Trophoblast cell (in vitro differentiated cells and primary cell): ENCODE measurements at regions not wholly inside any gene's neighbourhood (a gene's known extent, or its start where the extent isn't known, plus 50 kb on each side); places are given as distances from the start of the nearest gene placed in this dataset.
A peak's percentile ranks its signal among the peaks of the same experiment; 100 is the strongest.

Experiments
- DNase-seq, 2 donors: peaks; one replicate each; pipeline ENCODE4 v3.0.0-alpha.2; 2016
- H2AFZ ChIP-seq: 2 replicates; pipeline ENCODE4 v1.6.1; 2013; ENCODE audit warnings: low read length, moderate library complexity, mild to moderate bottlenecking; ENCODE audit not compliant: insufficient read depth, poor library complexity
- H2AK5ac ChIP-seq: 2 replicates; pipeline ENCODE4 v1.6.1; 2013; ENCODE audit warnings: mild to moderate bottlenecking, low read length
- H2BK120ac ChIP-seq: 2 replicates; pipeline ENCODE4 v1.6.1; 2013; ENCODE audit warnings: low read length, mild to moderate bottlenecking, moderate library complexity; ENCODE audit not compliant: insufficient read depth, poor library complexity
- H2BK12ac ChIP-seq: 2 replicates; pipeline ENCODE4 v1.6.1; 2013; ENCODE audit warnings: mild to moderate bottlenecking, low read length, moderate library complexity
- H2BK5ac ChIP-seq: 2 replicates; pipeline ENCODE4 v1.6.1; 2013; ENCODE audit warnings: low read length, low read depth, moderate library complexity, mild to moderate bottlenecking; ENCODE audit not compliant: poor library complexity
- H3K14ac ChIP-seq: 2 replicates; pipeline ENCODE4 v1.6.1; 2013; ENCODE audit warnings: mild to moderate bottlenecking, low read length
- H3K18ac ChIP-seq: 2 replicates; pipeline ENCODE4 v1.6.1; 2013; ENCODE audit warnings: mild to moderate bottlenecking, low read length
- H3K23ac ChIP-seq: 2 replicates; pipeline ENCODE4 v1.6.1; 2013; ENCODE audit warnings: low read length
- H3K27ac ChIP-seq: 2 replicates; pipeline ENCODE4 v1.5.1; 2013; ENCODE audit warnings: low read depth, mild to moderate bottlenecking, inconsistent platforms, low read length, moderate library complexity
- H3K27me3 ChIP-seq: 2 replicates; pipeline ENCODE4 v1.6.1; 2013; ENCODE audit warnings: inconsistent platforms, mild to moderate bottlenecking, low read length, moderate library complexity; ENCODE audit not compliant: insufficient read depth
- H3K36me3 ChIP-seq, 2 experiments: 1 replicate in 1 of 2; 2 replicates in 1 of 2; pipeline ENCODE4 v1.6.1; 2013; ENCODE audit warnings: low read length in 2 of 2, mild to moderate bottlenecking in 2 of 2, moderate library complexity in 1 of 2; ENCODE audit not compliant: insufficient read depth in 2 of 2, control insufficient read depth in 1 of 2
- H3K4ac ChIP-seq: 2 replicates; pipeline ENCODE4 v1.6.1; 2013; ENCODE audit warnings: low read depth, mild to moderate bottlenecking, low read length, moderate library complexity
- H3K4me1 ChIP-seq, 2 experiments: 1 replicate in 1 of 2; 2 replicates in 1 of 2; pipeline ENCODE4 v1.6.1; 2013; ENCODE audit warnings: low read length in 2 of 2, mild to moderate bottlenecking in 2 of 2, moderate library complexity in 1 of 2; ENCODE audit not compliant: insufficient read depth in 2 of 2, control insufficient read depth in 1 of 2
- H3K4me2 ChIP-seq: 2 replicates; pipeline ENCODE4 v1.6.1; 2013; ENCODE audit warnings: inconsistent platforms, mild to moderate bottlenecking, low read length, moderate library complexity
- H3K4me3 ChIP-seq: 2 replicates; pipeline ENCODE4 v1.5.1; 2013; ENCODE audit warnings: mild to moderate bottlenecking, low read depth, low read length, inconsistent platforms
- H3K79me1 ChIP-seq: one replicate; pipeline ENCODE4 v1.6.1; 2013; ENCODE audit warnings: low read length
- H3K79me2 ChIP-seq: 2 replicates; pipeline ENCODE4 v1.6.1; 2013; ENCODE audit warnings: low read length, mild to moderate bottlenecking; ENCODE audit not compliant: control insufficient read depth, insufficient read depth, poor library complexity
- H3K9ac ChIP-seq: 2 replicates; pipeline ENCODE4 v1.6.1; 2013; ENCODE audit warnings: mild to moderate bottlenecking, low read length
- H3K9me3 ChIP-seq: 2 replicates; pipeline ENCODE4 v1.6.1; 2013; ENCODE audit warnings: low read depth, mild to moderate bottlenecking, control low read depth, inconsistent platforms, low read length; ENCODE audit not compliant: insufficient read depth
- H4K12ac ChIP-seq: 2 replicates; pipeline ENCODE4 v1.6.1; 2013; ENCODE audit warnings: low read depth, mild to moderate bottlenecking, low read length, moderate library complexity
- H4K8ac ChIP-seq: 2 replicates; pipeline ENCODE4 v1.6.1; 2013; ENCODE audit warnings: low read depth, mild to moderate bottlenecking, low read length, moderate library complexity
- H4K91ac ChIP-seq: one replicate; pipeline ENCODE4 v1.6.1; 2013; ENCODE audit warnings: low read depth, mild to moderate bottlenecking, low read length, moderate library complexity
- WGBS: extraction: QIAGEN DNeasy Blood & Tissue Kit; methylation state at CpG from one replicate; pipeline ENCODE4 v1.1.7; 2013; ENCODE audit warnings: missing lambda C conversion rate; ENCODE audit not compliant: insufficient read length, insufficient coverage; ENCODE audit errors: extremely low coverage; 5-methylcytosine and 5-hydroxymethylcytosine counted together

- H3K14ac ChIP-seq = no peak overlapping the region
- H2AFZ ChIP-seq = no peak overlapping the region
- H3K79me2 ChIP-seq = no peaks in the 10 kb centered on the region
- no peaks in the 10 kb centered on the region for H3K27me3 ChIP-seq
- no peak overlapping the region for H3K4me2 ChIP-seq
- no peak overlapping the region for H2BK12ac ChIP-seq
- H3K4me3 ChIP-seq = no peak overlapping the region
- no peak overlapping the region for H2BK120ac ChIP-seq
- no peaks in the 10 kb centered on the region for H3K36me3 ChIP-seq
- no peak overlapping the region for H4K8ac ChIP-seq
- H4K12ac ChIP-seq = no peak overlapping the region
- H3K9ac ChIP-seq = no peak overlapping the region
- no peak overlapping the region for H3K4ac ChIP-seq
- peak; percentile 27 to 76 for DNase-seq
- H2AK5ac ChIP-seq = no peak overlapping the region
- H3K4me1 ChIP-seq = peaks cover 0 to 3% of the 10 kb centered on the region in 2 experiments
- no peak overlapping the region for H3K18ac ChIP-seq
- H3K23ac ChIP-seq = no peak overlapping the region
- no peaks in the 10 kb centered on the region for H3K9me3 ChIP-seq
- WGBS = no CpG with 5 or more reads among the region's 5 CpGs
- H3K27ac ChIP-seq = no peak overlapping the region
- no peak overlapping the region for H4K91ac ChIP-seq
- H3K79me1 ChIP-seq = no peaks in the 10 kb centered on the region
- H2BK5ac ChIP-seq = no peak overlapping the region
These were observed 150.1 kb upstream of the SLC27A6 start for GRCh38 chr5:128815201-128815600.

GRCh38 chr5:128825826-128826225, 139.5 kb upstream of the SLC27A6 start:
- no peak overlapping the region for H2AK5ac ChIP-seq
- WGBS = no CpG with 5 or more reads among the region's 1 CpG
- no peak overlapping the region for H2BK12ac ChIP-seq
- no peaks in the 10 kb centered on the region for H3K27me3 ChIP-seq
- H3K79me2 ChIP-seq = no peaks in the 10 kb centered on the region
- H2AFZ ChIP-seq = no peak overlapping the region
- no peak overlapping the region for H3K4me2 ChIP-seq
- H2BK5ac ChIP-seq = no peak overlapping the region
- H2BK120ac ChIP-seq = no peak overlapping the region
- H3K9ac ChIP-seq = no peak overlapping the region
- H3K23ac ChIP-seq = no peak overlapping the region
- H3K4ac ChIP-seq = no peak overlapping the region
- no peaks in the 10 kb centered on the region for H3K79me1 ChIP-seq
- no peak overlapping the region for H4K91ac ChIP-seq
- H3K18ac ChIP-seq = no peak overlapping the region
- no peaks in the 10 kb centered on the region for H3K4me1 ChIP-seq
- H4K8ac ChIP-seq = no peak overlapping the region
- DNase-seq = no peak
- peaks cover 2% of the 10 kb centered on the region for H3K9me3 ChIP-seq
- no peaks in the 10 kb centered on the region for H3K36me3 ChIP-seq
- H3K4me3 ChIP-seq = no peak overlapping the region
- H3K14ac ChIP-seq = no peak overlapping the region
- H4K12ac ChIP-seq = no peak overlapping the region
- no peak overlapping the region for H3K27ac ChIP-seq

- Histone ChIP-seq H3K79me1 (no peaks in the 10 kb centered on the region), H2BK12ac (no peak overlapping the region), H4K12ac (no peak overlapping the region), H3K23ac (no peak overlapping the region), H3K9me3 (peaks cover 2% of the 10 kb centered on the region), H3K4ac (no peak overlapping the region), H3K4me3 (no peak overlapping the region), H4K8ac (no peak overlapping the region), H3K9ac (no peak overlapping the region), H3K36me3 (no peaks in the 10 kb centered on the region), H2BK5ac (no peak overlapping the region), H3K27ac (no peak overlapping the region), H3K4me2 (no peak overlapping the region), H4K91ac (no peak overlapping the region), H3K27me3 (no peaks in the 10 kb centered on the region), H3K4me1 (no peaks in the 10 kb centered on the region), H2BK120ac (no peak overlapping the region), H3K18ac (no peak overlapping the region), H2AFZ (no peak overlapping the region), H3K14ac (no peak overlapping the region), H3K79me2 (no peaks in the 10 kb centered on the region), H2AK5ac (no peak overlapping the region)
- no peak for DNase-seq
- WGBS = no CpG with 5 or more reads among the region's 1 CpG
These were observed 139.0 kb upstream of the SLC27A6 start for GRCh38 chr5:128826275-128826674.

GRCh38 chr5:128836571-128836970, 128.7 kb upstream of the SLC27A6 start:
- Histone ChIP-seq H3K4me2 (no peak overlapping the region), H3K23ac (no peak overlapping the region), H3K36me3 (no peaks in the 10 kb centered on the region), H4K8ac (no peak overlapping the region), H3K4me3 (no peak overlapping the region), H4K12ac (no peak overlapping the region), H3K4ac (no peak overlapping the region), H3K9ac (no peak overlapping the region), H3K14ac (no peak overlapping the region), H3K18ac (no peak overlapping the region), H3K9me3 (peaks cover 2% of the 10 kb centered on the region), H2AK5ac (no peak overlapping the region), H3K27me3 (no peaks in the 10 kb centered on the region), H3K79me2 (no peaks in the 10 kb centered on the region), H2BK12ac (no peak overlapping the region), H3K4me1 (no peaks in the 10 kb centered on the region), H3K79me1 (no peaks in the 10 kb centered on the region), H2BK5ac (no peak overlapping the region), H4K91ac (no peak overlapping the region), H2BK120ac (no peak overlapping the region), H2AFZ (no peak overlapping the region), H3K27ac (no peak overlapping the region)
- no CpG with 5 or more reads among the region's 5 CpGs for WGBS
- no peak for DNase-seq
